ENCODE measurements at regions not wholly inside any gene's neighbourhood (a gene's known extent, or its start where the extent isn't known, plus 50 kb on each side); places are given as distances from the start of the nearest gene placed in this dataset.
"Not testable (repeated sequence)": the region's sequence is repeated elsewhere in the genome, so short reads cannot be mapped to it uniquely, and the experiment has no call there.

GRCh38 chr20:25991051-25991755 lies 294.6 kb upstream of the ZNF337 start:
- ATAC-seq = no peak
- Mint-ChIP-seq H3K36me3 (peaks cover 7% of the 10 kb centered on the region), H3K4me3 (no peak overlapping the region), H3K27ac (no peak overlapping the region), H3K9me3 (no peaks in the 10 kb centered on the region), H3K4me1 (peaks cover 12% of the 10 kb centered on the region)
- DNase-seq (ENCODE audit: low spot score in 2 of 2) = no peak

GRCh38 chr20:25989686-25990085 lies 293.0 kb upstream of the ZNF337 start:
- DNase-seq (ENCODE audit: low spot score in 2 of 2); H3K27ac Mint-ChIP-seq; H3K9me3 Mint-ChIP-seq; H3K36me3 Mint-ChIP-seq; ATAC-seq; H3K4me3 Mint-ChIP-seq: not testable (repeated sequence)
- peaks cover 18% of the 10 kb centered on the region for H3K4me1 Mint-ChIP-seq

- Mint-ChIP-seq H3K36me3 (peaks cover 7% of the 10 kb centered on the region), H3K4me3 (no peak overlapping the region), H3K4me1 (peaks cover 18% of the 10 kb centered on the region), H3K27ac (no peak overlapping the region), H3K9me3 (no peaks in the 10 kb centered on the region)
- ATAC-seq (no peak), DNase-seq (ENCODE audit: low spot score in 2 of 2) (no peak)
These were observed 292.5 kb upstream of the ZNF337 start for GRCh38 chr20:25989196-25989595.

GRCh38 chr20:25987928-25988560 lies 291.4 kb upstream of the ZNF337 start:
- H3K36me3 Mint-ChIP-seq; DNase-seq (ENCODE audit: low spot score in 2 of 2); ATAC-seq; H3K9me3 Mint-ChIP-seq; H3K27ac Mint-ChIP-seq: not testable (repeated sequence)
- Mint-ChIP-seq H3K4me3 (peak overlapping the region; percentile 58), H3K4me1 (peaks cover 25% of the 10 kb centered on the region)

GRCh38 chr20:25987073-25987927 lies 290.6 kb upstream of the ZNF337 start:
- Mint-ChIP-seq H3K9me3 (no peaks in the 10 kb centered on the region), H3K27ac (no peak overlapping the region), H3K36me3 (peaks cover 7% of the 10 kb centered on the region), H3K4me1 (peaks cover 25% of the 10 kb centered on the region), H3K4me3 (peak overlapping the region; percentile 58)
- DNase-seq (ENCODE audit: low spot score in 2 of 2) (peak; percentile 24 to 77), ATAC-seq (peak; percentile 74)

GRCh38 chr20:25985597-25985996 lies 288.9 kb upstream of the ZNF337 start:
- DNase-seq (ENCODE audit: low spot score in 2 of 2) (no peak), ATAC-seq (no peak)
- H3K27ac Mint-ChIP-seq = no peak overlapping the region
- peaks cover 25% of the 10 kb centered on the region for H3K4me1 Mint-ChIP-seq
- H3K9me3 Mint-ChIP-seq = no peaks in the 10 kb centered on the region
- no peak overlapping the region for H3K4me3 Mint-ChIP-seq
- H3K36me3 Mint-ChIP-seq = peaks cover 7% of the 10 kb centered on the region

- peak in 1 of 2 donors; percentile 66 for DNase-seq (ENCODE audit: low spot score in 2 of 2)
- no peak overlapping the region for H3K4me3 Mint-ChIP-seq
- no peak for ATAC-seq
- peaks cover 7% of the 10 kb centered on the region for H3K36me3 Mint-ChIP-seq
- no peaks in the 10 kb centered on the region for H3K9me3 Mint-ChIP-seq
- H3K27ac Mint-ChIP-seq = no peak overlapping the region
- peaks cover 25% of the 10 kb centered on the region for H3K4me1 Mint-ChIP-seq
These were observed 288.3 kb upstream of the ZNF337 start for GRCh38 chr20:25984933-25985332.

- not testable (repeated sequence) for H3K4me3 Mint-ChIP-seq; DNase-seq (ENCODE audit: low spot score in 2 of 2); ATAC-seq; H3K9me3 Mint-ChIP-seq; H3K36me3 Mint-ChIP-seq
- H3K27ac Mint-ChIP-seq = peak overlapping the region; percentile 26
- H3K4me1 Mint-ChIP-seq = peaks cover 28% of the 10 kb centered on the region
These were observed 286.0 kb upstream of the ZNF337 start for GRCh38 chr20:25982701-25983100.

GRCh38 chr20:25978450-25979190 lies 282.0 kb upstream of the ZNF337 start:
- DNase-seq (ENCODE audit: low spot score in 2 of 2); ATAC-seq; H3K36me3 Mint-ChIP-seq; H3K4me1 Mint-ChIP-seq; H3K9me3 Mint-ChIP-seq; H3K4me3 Mint-ChIP-seq: not testable (repeated sequence)
- H3K27ac Mint-ChIP-seq = peak overlapping the region; percentile 37

GRCh38 chr20:25975816-25976215 lies 279.2 kb upstream of the ZNF337 start:
- ATAC-seq; DNase-seq (ENCODE audit: low spot score in 2 of 2); H3K9me3 Mint-ChIP-seq; H3K4me3 Mint-ChIP-seq; H3K4me1 Mint-ChIP-seq; H3K36me3 Mint-ChIP-seq: not testable (repeated sequence)
- H3K27ac Mint-ChIP-seq = peak overlapping the region; percentile 48

- H3K27ac Mint-ChIP-seq; H3K4me1 Mint-ChIP-seq; DNase-seq (ENCODE audit: low spot score in 2 of 2); H3K4me3 Mint-ChIP-seq; H3K9me3 Mint-ChIP-seq; H3K36me3 Mint-ChIP-seq: not testable (repeated sequence)
- peak; percentile 79 for ATAC-seq
These were observed 268.6 kb upstream of the ZNF337 start for GRCh38 chr20:25965203-25965602.

GRCh38 chr20:25953876-25954275 lies 257.2 kb upstream of the ZNF337 start:
- H3K27ac Mint-ChIP-seq; H3K36me3 Mint-ChIP-seq; DNase-seq (ENCODE audit: low spot score in 2 of 2); H3K4me1 Mint-ChIP-seq; ATAC-seq; H3K4me3 Mint-ChIP-seq; H3K9me3 Mint-ChIP-seq: not testable (repeated sequence)

- H3K36me3 Mint-ChIP-seq; H3K4me1 Mint-ChIP-seq; H3K27ac Mint-ChIP-seq; ATAC-seq; DNase-seq (ENCODE audit: low spot score in 2 of 2); H3K9me3 Mint-ChIP-seq; H3K4me3 Mint-ChIP-seq: not testable (repeated sequence)
These were observed 238.6 kb upstream of the ZNF337 start for GRCh38 chr20:25935230-25935629.

- H3K4me1 Mint-ChIP-seq; ATAC-seq; H3K9me3 Mint-ChIP-seq; H3K27ac Mint-ChIP-seq; DNase-seq (ENCODE audit: low spot score in 2 of 2); H3K4me3 Mint-ChIP-seq; H3K36me3 Mint-ChIP-seq: not testable (repeated sequence)
These were observed 236.2 kb upstream of the ZNF337 start for GRCh38 chr20:25932806-25933205.

- ATAC-seq; H3K4me3 Mint-ChIP-seq; H3K27ac Mint-ChIP-seq; DNase-seq (ENCODE audit: low spot score in 2 of 2); H3K36me3 Mint-ChIP-seq; H3K4me1 Mint-ChIP-seq; H3K9me3 Mint-ChIP-seq: not testable (repeated sequence)
These were observed 235.5 kb upstream of the ZNF337 start for GRCh38 chr20:25932170-25932569.
